Ishikawa (cell line): ENCODE measurements at regions not wholly inside any gene's neighbourhood (a gene's known extent, or its start where the extent isn't known, plus 50 kb on each side); places are given as distances from the start of the nearest gene placed in this dataset.

ENCODE experiments used
- CEBPB ChIP-seq: IDR thresholded peaks from 2 replicates; pipeline ENCODE4 v1.6.1; 2012
- CREB1 ChIP-seq: IDR thresholded peaks from 2 replicates; pipeline ENCODE4 v1.6.1; 2012; ENCODE audit warnings: low read depth
- EP300 ChIP-seq: IDR thresholded peaks from 2 replicates; pipeline ENCODE4 v1.6.1; 2012; ENCODE audit warnings: borderline replicate concordance
- FOXM1 ChIP-seq: IDR thresholded peaks from 2 replicates; pipeline ENCODE4 v1.6.1; 2012; ENCODE audit warnings: low read depth, borderline replicate concordance
- MAX ChIP-seq: IDR thresholded peaks from 2 replicates; pipeline ENCODE4 v1.6.1; 2012
- NFIC ChIP-seq: IDR thresholded peaks from 2 replicates; pipeline ENCODE4 v1.6.1; 2012
- RAD21 ChIP-seq: IDR thresholded peaks from 2 replicates; pipeline ENCODE4 v1.6.1; 2012; ENCODE audit warnings: low read depth
- REST ChIP-seq: IDR thresholded peaks from 2 replicates; pipeline ENCODE4 v1.6.1; 2012; ENCODE audit warnings: low read depth, mild to moderate bottlenecking
- TAF1 ChIP-seq: IDR thresholded peaks from 2 replicates; pipeline ENCODE4 v1.6.1; 2012; ENCODE audit warnings: low read depth, mild to moderate bottlenecking
- TEAD4 ChIP-seq: IDR thresholded peaks from 2 replicates; pipeline ENCODE4 v1.6.1; 2012
- USF1 ChIP-seq: IDR thresholded peaks from 2 replicates; pipeline ENCODE4 v1.6.1; 2012
- YY1 ChIP-seq: IDR thresholded peaks from 2 replicates; pipeline ENCODE4 v1.6.1; 2012; ENCODE audit warnings: low read depth

GRCh38 chr11:71356280-71356876, 91.8 kb downstream of the DHCR7 start:
- no peak for TF ChIP-seq CEBPB
- TF ChIP-seq REST: no peak
- TF ChIP-seq MAX: no peak
- no peak for TF ChIP-seq RAD21
- no peak for TF ChIP-seq USF1
- TF ChIP-seq EP300: no peak
- TF ChIP-seq FOXM1: no peak
- TF ChIP-seq CREB1: no peak
- TF ChIP-seq TAF1: no peak
- no peak for TF ChIP-seq YY1
- TF ChIP-seq NFIC: no peak
- TF ChIP-seq TEAD4: no peak
